BE2C (cell line): ENCODE measurements at regions not wholly inside any gene's neighbourhood (a gene's known extent, or its start where the extent isn't known, plus 50 kb on each side); places are given as distances from the start of the nearest gene placed in this dataset.

Source experiments
- DNase-seq: peaks from one replicate; pipeline ENCODE4 v3.0.0-alpha.2; 2020
- H3K27me3 ChIP-seq: fragments of 250-450 bp; sonication (Bioruptor Pico); 2 replicates; pipeline ENCODE4 v1.5.1; 2020; ENCODE audit warnings: mild to moderate bottlenecking
- H3K36me3 ChIP-seq: fragments of 250-450 bp; sonication (Bioruptor Pico); 2 replicates; pipeline ENCODE4 v1.5.1; 2020; ENCODE audit warnings: mild to moderate bottlenecking
- H3K4me1 ChIP-seq: fragments of 250-450 bp; sonication (Bioruptor Pico); 2 replicates; pipeline ENCODE4 v1.5.1; 2020
- H3K4me3 ChIP-seq: 2 replicates; pipeline ENCODE4 v1.5.1; 2011; ENCODE audit warnings: low read depth, low read length
- H3K9me3 ChIP-seq: fragments of 250-450 bp; sonication (Bioruptor Pico); 2 replicates; pipeline ENCODE4 v1.5.1; 2020
- CTCF ChIP-seq: IDR thresholded peaks from 2 replicates; pipeline ENCODE4 v1.5.1; 2012; ENCODE audit warnings: mild to moderate bottlenecking, low read depth, low read length

GRCh38 chr2:188851826-188852225 lies 122.3 kb upstream of the COL3A1 start:
- no peak overlapping the region for H3K4me3 ChIP-seq
- H3K36me3 ChIP-seq, result no peaks in the 10 kb centered on the region
- no peaks in the 10 kb centered on the region for H3K9me3 ChIP-seq
- TF ChIP-seq CTCF, result no peak
- H3K4me1 ChIP-seq, result no peaks in the 10 kb centered on the region
- no peak for DNase-seq
- H3K27me3 ChIP-seq, result no peaks in the 10 kb centered on the region

GRCh38 chr2:188852772-188853171 lies 121.4 kb upstream of the COL3A1 start:
- Histone ChIP-seq H3K4me3 (no peak overlapping the region), H3K9me3 (no peaks in the 10 kb centered on the region), H3K36me3 (no peaks in the 10 kb centered on the region), H3K4me1 (no peaks in the 10 kb centered on the region), H3K27me3 (no peaks in the 10 kb centered on the region)
- no peak for DNase-seq
- TF ChIP-seq CTCF, result no peak

GRCh38 chr2:188853307-188853706 lies 120.9 kb upstream of the COL3A1 start:
- DNase-seq, result no peak
- H3K4me3 ChIP-seq, result no peak overlapping the region
- no peak for TF ChIP-seq CTCF
- no peaks in the 10 kb centered on the region for H3K9me3 ChIP-seq
- no peaks in the 10 kb centered on the region for H3K36me3 ChIP-seq
- H3K4me1 ChIP-seq, result no peaks in the 10 kb centered on the region
- no peaks in the 10 kb centered on the region for H3K27me3 ChIP-seq

GRCh38 chr2:188865681-188866080 lies 108.5 kb upstream of the COL3A1 start:
- no peaks in the 10 kb centered on the region for H3K36me3 ChIP-seq
- no peaks in the 10 kb centered on the region for H3K9me3 ChIP-seq
- TF ChIP-seq CTCF, result no peak
- no peaks in the 10 kb centered on the region for H3K27me3 ChIP-seq
- no peak for DNase-seq
- H3K4me1 ChIP-seq, result no peaks in the 10 kb centered on the region
- no peak overlapping the region for H3K4me3 ChIP-seq

GRCh38 chr2:188869550-188869949 lies 104.6 kb upstream of the COL3A1 start:
- TF ChIP-seq CTCF, result no peak
- H3K4me3 ChIP-seq, result no peak overlapping the region
- no peaks in the 10 kb centered on the region for H3K9me3 ChIP-seq
- no peaks in the 10 kb centered on the region for H3K36me3 ChIP-seq
- H3K27me3 ChIP-seq, result no peaks in the 10 kb centered on the region
- DNase-seq, result no peak
- H3K4me1 ChIP-seq, result no peaks in the 10 kb centered on the region

GRCh38 chr2:188870289-188870688 lies 103.9 kb upstream of the COL3A1 start:
- Histone ChIP-seq H3K27me3 (no peaks in the 10 kb centered on the region), H3K36me3 (no peaks in the 10 kb centered on the region), H3K4me1 (no peaks in the 10 kb centered on the region), H3K9me3 (no peaks in the 10 kb centered on the region), H3K4me3 (no peak overlapping the region)
- DNase-seq, result no peak
- TF ChIP-seq CTCF, result no peak
